DOHH2 (cell line): ENCODE measurements at regions not wholly inside any gene's neighbourhood (a gene's known extent, or its start where the extent isn't known, plus 50 kb on each side); places are given as distances from the start of the nearest gene placed in this dataset.

Experiments used
- H3F3A ChIP-seq: fragments of 200-600 bp; sonication (generic), shearing (Covaris generic); 2 replicates; pipeline ENCODE4 v1.6.0; 2016; ENCODE audit warnings: antibody characterized with exemption, mild to moderate bottlenecking; ENCODE audit not compliant: control insufficient read depth, insufficient read depth
- H3K27ac ChIP-seq: fragments of 200-600 bp; sonication (generic); 2 replicates; pipeline ENCODE4 v1.5.1; 2014; ENCODE audit warnings: low read depth, mild to moderate bottlenecking, low read length, moderate library complexity
- H3K27me3 ChIP-seq: fragments of 200-600 bp; sonication (generic); 2 replicates; pipeline ENCODE4 v1.6.1; 2014; ENCODE audit warnings: mild to moderate bottlenecking, low read length, mixed read lengths; ENCODE audit not compliant: control insufficient read depth
- H3K36me3 ChIP-seq: fragments of 200-600 bp; sonication (generic); 2 replicates; pipeline ENCODE4 v1.6.1; 2014; ENCODE audit warnings: mild to moderate bottlenecking, low read length, moderate library complexity, mixed read lengths; ENCODE audit not compliant: control insufficient read depth
- H3K4me1 ChIP-seq: fragments of 200-600 bp; sonication (generic); 2 replicates; pipeline ENCODE4 v1.6.1; 2014; ENCODE audit warnings: mild to moderate bottlenecking, low read length, mixed read lengths; ENCODE audit not compliant: control insufficient read depth
- H3K4me2 ChIP-seq: fragments of 200-600 bp; sonication (generic); 2 replicates; pipeline ENCODE4 v1.6.0; 2014; ENCODE audit warnings: mild to moderate bottlenecking, low read length, moderate library complexity
- H3K4me3 ChIP-seq: fragments of 200-600 bp; sonication (generic); 2 replicates; pipeline ENCODE4 v1.5.1; 2014; ENCODE audit warnings: mild to moderate bottlenecking, low read length, mixed read lengths
- H3K79me2 ChIP-seq: fragments of 200-600 bp; sonication (generic); 2 replicates; pipeline ENCODE4 v1.6.1; 2014; ENCODE audit warnings: mild to moderate bottlenecking, low read length, mixed read lengths; ENCODE audit not compliant: control insufficient read depth
- H3K9me2 ChIP-seq: fragments of 200-600 bp; sonication (generic); replicated peaks from 2 replicates; pipeline ENCODE4 v1.6.1; 2014; ENCODE audit warnings: mild to moderate bottlenecking, low read length, mixed read lengths; ENCODE audit not compliant: control insufficient read depth
- H3K9me3 ChIP-seq: fragments of 200-600 bp; sonication (generic); 2 replicates; pipeline ENCODE4 v1.6.1; 2014; ENCODE audit warnings: antibody characterized with exemption, low read length, mixed read lengths; ENCODE audit not compliant: control insufficient read depth, insufficient read depth
- H4K20me1 ChIP-seq: fragments of 200-600 bp; sonication (generic); 2 replicates; pipeline ENCODE4 v1.6.0; 2014; ENCODE audit warnings: low read depth, mild to moderate bottlenecking, antibody characterized with exemption, low read length, moderate library complexity; ENCODE audit not compliant: control insufficient read depth, insufficient read depth
- CTCF ChIP-seq: fragments of 200-600 bp; sonication (generic); IDR thresholded peaks from one replicate; pipeline ENCODE4 v1.5.1; 2014; ENCODE audit warnings: antibody characterized with exemption, mild to moderate bottlenecking, low read depth, low read length; ENCODE audit not compliant: poor library complexity, severe bottlenecking
- EZH2phosphoT487 ChIP-seq: fragments of 200-600 bp; sonication (generic); IDR thresholded peaks from 2 replicates; pipeline ENCODE4 v1.6.1; 2017; ENCODE audit warnings: borderline replicate concordance, mild to moderate bottlenecking, antibody characterized with exemption, low read length, moderate library complexity, mixed read lengths

- H3K79me2 ChIP-seq = no peaks in the 10 kb centered on the region
These were observed 377.6 kb upstream of the CITED2 start for GRCh38 chr6:139752086-139752485.

GRCh38 chr6:139751179-139751578 is 376.7 kb upstream of the CITED2 start:
- no peak overlapping the region for H3K4me3 ChIP-seq
- no peaks in the 10 kb centered on the region for H3K36me3 ChIP-seq
- no peaks in the 10 kb centered on the region for H3K79me2 ChIP-seq
- H4K20me1 ChIP-seq = no peaks in the 10 kb centered on the region
- no peaks in the 10 kb centered on the region for H3F3A ChIP-seq
- no peaks in the 10 kb centered on the region for H3K9me3 ChIP-seq
- H3K27me3 ChIP-seq = no peaks in the 10 kb centered on the region
- no peak for TF ChIP-seq EZH2phosphoT487
- no peak for TF ChIP-seq CTCF
- H3K27ac ChIP-seq = no peak overlapping the region
- H3K4me2 ChIP-seq = no peak overlapping the region
- H3K4me1 ChIP-seq = no peaks in the 10 kb centered on the region
- no peaks in the 10 kb centered on the region for H3K9me2 ChIP-seq

More at GRCh38 chr6:139752086-139752485, 377.6 kb upstream of the CITED2 start:
- Histone ChIP-seq H3K4me2 (no peak overlapping the region), H3F3A (no peaks in the 10 kb centered on the region), H3K27ac (no peak overlapping the region), H3K9me3 (no peaks in the 10 kb centered on the region), H3K36me3 (no peaks in the 10 kb centered on the region), H3K4me3 (no peak overlapping the region), H3K4me1 (no peaks in the 10 kb centered on the region), H3K9me2 (no peaks in the 10 kb centered on the region), H3K27me3 (no peaks in the 10 kb centered on the region), H4K20me1 (no peaks in the 10 kb centered on the region)
- TF ChIP-seq EZH2phosphoT487 = no peak
- TF ChIP-seq CTCF = no peak

- Histone ChIP-seq H3K27me3 (no peaks in the 10 kb centered on the region), H3K36me3 (no peaks in the 10 kb centered on the region), H3K4me1 (no peaks in the 10 kb centered on the region), H3K27ac (no peak overlapping the region), H3F3A (no peaks in the 10 kb centered on the region), H4K20me1 (no peaks in the 10 kb centered on the region), H3K4me2 (no peak overlapping the region), H3K9me2 (no peaks in the 10 kb centered on the region), H3K79me2 (no peaks in the 10 kb centered on the region), H3K9me3 (no peaks in the 10 kb centered on the region), H3K4me3 (no peak overlapping the region)
- no peak for TF ChIP-seq CTCF
- no peak for TF ChIP-seq EZH2phosphoT487
These were observed 374.1 kb upstream of the CITED2 start for GRCh38 chr6:139748353-139749146.
